D721Med (cell line): ENCODE measurements at regions not wholly inside any gene's neighbourhood (a gene's known extent, or its start where the extent isn't known, plus 50 kb on each side); places are given as distances from the start of the nearest gene placed in this dataset.
"Not testable (repeated sequence)": the region's sequence is repeated elsewhere in the genome, so short reads cannot be mapped to it uniquely, and the experiment has no call there.

Experiments
- DNase-seq: peaks from one replicate; pipeline ENCODE4 v3.0.0; 2011; ENCODE audit warnings: low spot score; ENCODE audit not compliant: insufficient read length
- FAIRE-seq: peaks from 2 replicates; lab custom pipeline; 2011; peaks lifted over from hg19 to GRCh38; lab: Jason Lieb, UNC
- CTCF ChIP-seq: IDR thresholded peaks from 2 replicates; pipeline ENCODE4 v1.5.1; 2012; ENCODE audit warnings: mild to moderate bottlenecking, control low read depth; ENCODE audit not compliant: insufficient read depth; ENCODE audit errors: missing control alignments

GRCh38 chr7:86445285-86445684 is 198.4 kb upstream of the GRM3 start:
- DNase-seq (no peak), FAIRE-seq (no peak)
- no peak for TF ChIP-seq CTCF

GRCh38 chr7:86444245-86444644 is 199.5 kb upstream of the GRM3 start:
- TF ChIP-seq CTCF = no peak
- FAIRE-seq (no peak), DNase-seq (no peak)

- not testable (repeated sequence) for DNase-seq, FAIRE-seq
These were observed 203.3 kb upstream of the GRM3 start for GRCh38 chr7:86440420-86440819.

- DNase-seq (no peak), FAIRE-seq (no peak)
- no peak for TF ChIP-seq CTCF
These were observed 205.7 kb upstream of the GRM3 start for GRCh38 chr7:86437951-86438450.

GRCh38 chr7:86431761-86432160 is 211.9 kb upstream of the GRM3 start:
- no peak for DNase-seq
- no peak for TF ChIP-seq CTCF
- no peak for FAIRE-seq

- FAIRE-seq (no peak), DNase-seq (no peak)
- TF ChIP-seq CTCF = no peak
These were observed 231.9 kb upstream of the GRM3 start for GRCh38 chr7:86411814-86412213.

GRCh38 chr7:86407291-86407690 is 236.4 kb upstream of the GRM3 start:
- no peak for TF ChIP-seq CTCF
- FAIRE-seq = no peak
- DNase-seq = no peak

GRCh38 chr7:86391813-86392212 is 251.9 kb upstream of the GRM3 start:
- FAIRE-seq (no peak), DNase-seq (no peak)
- no peak for TF ChIP-seq CTCF

GRCh38 chr7:86375602-86376001 is 268.1 kb upstream of the GRM3 start:
- not testable (repeated sequence) for DNase-seq, FAIRE-seq
